AG10803 (cell line): ENCODE measurements at regions not wholly inside any gene's neighbourhood (a gene's known extent, or its start where the extent isn't known, plus 50 kb on each side); places are given as distances from the start of the nearest gene placed in this dataset.

Experiments
- DNase-seq: peaks from one replicate; pipeline ENCODE4 v3.0.0; 2010; ENCODE audit warnings: low read depth
- H3K4me3 ChIP-seq: 2 replicates; pipeline ENCODE4 v1.5.1; 2011; ENCODE audit warnings: mild to moderate bottlenecking, low read length, control low read depth
- TF ChIP-seq, protein P1 (sequence below): conservative IDR thresholded peaks from 2 replicates; pipeline ENCODE4 v1.5.1; 2011; ENCODE audit warnings: mild to moderate bottlenecking, low read length, control low read depth, inconsistent platforms

GRCh38 chr7:113635492-113635891 is 283.3 kb downstream of the PPP1R3A start:
- TF ChIP-seq, protein P1, sequence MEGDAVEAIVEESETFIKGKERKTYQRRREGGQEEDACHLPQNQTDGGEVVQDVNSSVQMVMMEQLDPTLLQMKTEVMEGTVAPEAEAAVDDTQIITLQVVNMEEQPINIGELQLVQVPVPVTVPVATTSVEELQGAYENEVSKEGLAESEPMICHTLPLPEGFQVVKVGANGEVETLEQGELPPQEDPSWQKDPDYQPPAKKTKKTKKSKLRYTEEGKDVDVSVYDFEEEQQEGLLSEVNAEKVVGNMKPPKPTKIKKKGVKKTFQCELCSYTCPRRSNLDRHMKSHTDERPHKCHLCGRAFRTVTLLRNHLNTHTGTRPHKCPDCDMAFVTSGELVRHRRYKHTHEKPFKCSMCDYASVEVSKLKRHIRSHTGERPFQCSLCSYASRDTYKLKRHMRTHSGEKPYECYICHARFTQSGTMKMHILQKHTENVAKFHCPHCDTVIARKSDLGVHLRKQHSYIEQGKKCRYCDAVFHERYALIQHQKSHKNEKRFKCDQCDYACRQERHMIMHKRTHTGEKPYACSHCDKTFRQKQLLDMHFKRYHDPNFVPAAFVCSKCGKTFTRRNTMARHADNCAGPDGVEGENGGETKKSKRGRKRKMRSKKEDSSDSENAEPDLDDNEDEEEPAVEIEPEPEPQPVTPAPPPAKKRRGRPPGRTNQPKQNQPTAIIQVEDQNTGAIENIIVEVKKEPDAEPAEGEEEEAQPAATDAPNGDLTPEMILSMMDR, result no peak
- H3K4me3 ChIP-seq, result no peak overlapping the region
- no peak for DNase-seq

DNA sequence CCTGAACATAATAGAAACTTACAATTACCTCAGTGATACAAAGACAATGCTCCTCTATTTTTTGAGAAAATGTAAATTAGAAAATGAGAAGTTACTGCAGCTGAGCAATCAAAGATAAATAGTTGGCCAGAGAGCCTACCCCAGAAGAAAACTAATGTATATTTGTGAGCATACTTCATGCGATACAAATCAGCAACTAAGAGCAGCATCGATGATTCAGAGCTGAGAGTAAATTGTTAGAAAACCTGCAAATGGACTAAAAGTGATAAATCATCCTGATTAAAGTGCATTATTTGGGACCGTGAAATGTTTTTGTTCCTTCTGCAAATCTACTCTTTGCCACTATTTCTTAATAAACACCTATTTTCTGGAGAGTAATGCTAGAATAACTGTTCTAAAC is 285.7 kb downstream of the PPP1R3A start:
- no peak overlapping the region for H3K4me3 ChIP-seq
- TF ChIP-seq, protein P1, result no peak
- DNase-seq, result no peak

- H3K4me3 ChIP-seq, result no peak overlapping the region
- no peak for DNase-seq
- TF ChIP-seq, protein P1, result no peak
Measured at GRCh38 chr7:113628948-113629847, 289.6 kb downstream of the PPP1R3A start.

DNA sequence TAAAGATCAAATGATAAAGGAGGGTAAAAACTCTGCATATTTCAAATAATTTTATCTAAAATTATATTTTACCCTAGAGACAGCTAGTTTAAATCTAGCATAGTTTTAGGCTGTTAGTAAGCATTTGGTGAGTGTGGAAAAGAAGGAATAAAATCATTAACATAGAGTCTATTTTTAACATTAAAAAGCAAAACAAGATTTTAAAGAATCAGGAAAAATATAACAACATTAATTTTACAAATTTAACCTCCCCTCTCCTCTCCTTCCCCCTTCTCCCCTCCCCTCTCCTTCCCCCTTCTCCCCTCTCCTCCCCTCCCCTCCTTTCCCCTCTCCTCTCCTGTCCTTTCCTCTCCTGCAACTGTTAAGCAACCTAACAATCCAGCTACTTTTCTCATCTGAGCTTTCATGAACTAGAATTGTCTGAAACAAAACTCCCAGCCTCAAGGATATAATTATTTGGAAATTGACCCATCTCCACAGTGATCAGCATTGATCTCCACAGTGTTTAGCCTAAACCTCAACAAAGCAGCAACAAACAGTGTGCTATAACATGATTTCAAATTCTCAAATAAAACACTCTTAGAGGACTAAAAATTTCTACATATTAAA is 293.2 kb downstream of the PPP1R3A start:
- no peak overlapping the region for H3K4me3 ChIP-seq
- no peak for DNase-seq
- TF ChIP-seq, protein P1, result no peak

GRCh38 chr7:113622796-113623195 is 296.0 kb downstream of the PPP1R3A start:
- no peak overlapping the region for H3K4me3 ChIP-seq
- TF ChIP-seq, protein P1, result no peak
- no peak for DNase-seq

GRCh38 chr7:113610572-113610971 is 308.2 kb downstream of the PPP1R3A start:
- H3K4me3 ChIP-seq, result no peak overlapping the region
- TF ChIP-seq, protein P1, result no peak
- DNase-seq, result no peak

DNA sequence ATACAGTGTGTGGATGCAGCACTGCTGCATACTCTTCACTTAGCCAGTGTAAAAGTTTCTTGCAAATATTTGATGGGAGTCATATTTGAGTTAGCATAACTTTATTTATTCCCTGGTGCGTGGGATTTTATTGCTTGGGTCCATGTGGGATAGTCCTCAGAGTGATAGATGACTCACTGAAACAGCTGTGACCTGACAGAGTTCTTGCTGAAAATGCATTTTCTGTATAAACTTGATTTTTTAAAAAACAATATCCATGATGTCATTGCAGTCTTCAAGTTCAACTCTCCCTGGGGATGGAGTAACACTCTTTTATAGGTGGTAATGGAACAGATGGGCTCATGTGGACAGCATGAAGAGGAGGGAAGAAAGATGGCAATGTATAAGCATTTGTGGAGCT is 310.0 kb downstream of the PPP1R3A start:
- H3K4me3 ChIP-seq, result no peak overlapping the region
- no peak for DNase-seq
- TF ChIP-seq, protein P1, result no peak
